ENCODE measurements at regions not wholly inside any gene's neighbourhood (a gene's known extent, or its start where the extent isn't known, plus 50 kb on each side); places are given as distances from the start of the nearest gene placed in this dataset.

DNA sequence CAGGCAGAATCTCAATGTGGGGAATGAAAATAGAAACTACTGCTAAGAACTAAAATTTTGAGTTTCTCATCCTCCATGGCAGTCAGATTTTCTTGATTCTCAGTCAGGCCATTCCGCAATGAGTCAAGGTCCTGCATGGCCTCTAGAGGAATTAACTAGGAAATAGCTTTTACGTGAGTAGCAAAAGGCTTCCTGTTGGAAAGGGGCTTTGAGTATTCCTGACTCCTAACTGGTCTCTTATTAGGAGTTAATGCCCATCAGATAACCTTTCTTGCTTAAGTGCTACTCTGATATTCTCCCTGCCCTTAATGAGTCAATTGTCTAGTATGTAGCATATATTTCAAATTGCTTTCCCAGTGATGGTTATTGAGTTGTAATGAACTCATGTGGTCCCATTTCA lies 65.7 kb upstream of the ARHGAP24 start:
- Mint-ChIP-seq H3K27ac (no peak overlapping the region), H3K4me1 (no peaks in the 10 kb centered on the region), H3K9me3 (no peaks in the 10 kb centered on the region), H3K4me3 (no peak overlapping the region), H3K27me3 (ENCODE audit: low read depth) (no peaks in the 10 kb centered on the region), H3K36me3 (no peaks in the 10 kb centered on the region)
- DNase-seq (ENCODE audit: low spot score in 2 of 2, unreplicated experiment in 2 of 2): no peak
- TF ChIP-seq, protein P1, sequence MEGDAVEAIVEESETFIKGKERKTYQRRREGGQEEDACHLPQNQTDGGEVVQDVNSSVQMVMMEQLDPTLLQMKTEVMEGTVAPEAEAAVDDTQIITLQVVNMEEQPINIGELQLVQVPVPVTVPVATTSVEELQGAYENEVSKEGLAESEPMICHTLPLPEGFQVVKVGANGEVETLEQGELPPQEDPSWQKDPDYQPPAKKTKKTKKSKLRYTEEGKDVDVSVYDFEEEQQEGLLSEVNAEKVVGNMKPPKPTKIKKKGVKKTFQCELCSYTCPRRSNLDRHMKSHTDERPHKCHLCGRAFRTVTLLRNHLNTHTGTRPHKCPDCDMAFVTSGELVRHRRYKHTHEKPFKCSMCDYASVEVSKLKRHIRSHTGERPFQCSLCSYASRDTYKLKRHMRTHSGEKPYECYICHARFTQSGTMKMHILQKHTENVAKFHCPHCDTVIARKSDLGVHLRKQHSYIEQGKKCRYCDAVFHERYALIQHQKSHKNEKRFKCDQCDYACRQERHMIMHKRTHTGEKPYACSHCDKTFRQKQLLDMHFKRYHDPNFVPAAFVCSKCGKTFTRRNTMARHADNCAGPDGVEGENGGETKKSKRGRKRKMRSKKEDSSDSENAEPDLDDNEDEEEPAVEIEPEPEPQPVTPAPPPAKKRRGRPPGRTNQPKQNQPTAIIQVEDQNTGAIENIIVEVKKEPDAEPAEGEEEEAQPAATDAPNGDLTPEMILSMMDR (IDR thresholded peaks at IDR 0.05; ENCODE audit: unreplicated experiment): no peak

DNA sequence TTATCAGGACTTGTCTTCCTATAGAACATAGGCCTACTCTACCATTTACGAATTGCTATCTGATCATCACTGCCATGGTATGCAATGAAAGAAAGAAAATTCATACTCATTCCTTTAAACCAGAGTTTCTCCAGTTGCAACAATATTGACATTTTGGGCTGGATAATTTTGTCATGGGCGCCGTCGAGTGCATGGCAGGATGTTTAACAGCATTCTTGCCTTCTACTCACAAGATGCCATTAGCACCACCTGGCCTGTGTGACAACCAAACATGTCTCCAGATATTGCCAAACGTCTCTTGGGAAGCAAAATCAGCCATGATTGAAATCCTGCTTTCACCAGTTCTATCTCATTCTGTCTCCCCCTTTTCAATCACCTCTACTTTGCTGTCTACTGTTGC lies 63.6 kb upstream of the ARHGAP24 start:
- no peak overlapping the region for H3K4me3 Mint-ChIP-seq
- no peaks in the 10 kb centered on the region for H3K27me3 Mint-ChIP-seq (ENCODE audit: low read depth)
- no peaks in the 10 kb centered on the region for H3K36me3 Mint-ChIP-seq
- no peak for DNase-seq (ENCODE audit: low spot score in 2 of 2, unreplicated experiment in 2 of 2)
- H3K27ac Mint-ChIP-seq: no peak overlapping the region
- no peaks in the 10 kb centered on the region for H3K9me3 Mint-ChIP-seq
- TF ChIP-seq, protein P1 (IDR thresholded peaks at IDR 0.05; ENCODE audit: unreplicated experiment): no peak
- no peaks in the 10 kb centered on the region for H3K4me1 Mint-ChIP-seq

DNA sequence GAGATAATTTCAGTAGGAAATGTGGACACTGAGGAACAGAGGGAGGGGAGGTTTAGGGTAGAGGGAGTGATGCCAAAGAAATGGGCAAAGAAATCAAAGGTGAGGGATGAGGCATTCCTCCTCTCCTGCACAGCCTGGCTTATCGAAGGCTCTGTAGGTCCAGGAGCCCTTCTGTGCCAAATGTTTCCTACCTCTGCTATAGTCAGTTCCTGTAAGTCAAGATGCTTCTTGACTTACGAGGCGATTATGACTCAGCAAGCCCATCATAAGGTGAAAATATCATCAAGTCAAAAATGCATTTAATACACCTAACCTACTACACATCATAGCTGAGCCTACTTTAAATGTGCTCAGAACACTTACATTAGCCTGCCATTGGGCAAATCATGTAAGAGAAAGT lies 60.0 kb upstream of the ARHGAP24 start:
- no peak for DNase-seq (ENCODE audit: low spot score in 2 of 2, unreplicated experiment in 2 of 2)
- no peaks in the 10 kb centered on the region for H3K27me3 Mint-ChIP-seq (ENCODE audit: low read depth)
- no peak overlapping the region for H3K27ac Mint-ChIP-seq
- H3K4me3 Mint-ChIP-seq: no peak overlapping the region
- H3K36me3 Mint-ChIP-seq: no peaks in the 10 kb centered on the region
- H3K9me3 Mint-ChIP-seq: no peaks in the 10 kb centered on the region
- peaks cover 3% of the 10 kb centered on the region for H3K4me1 Mint-ChIP-seq
- TF ChIP-seq, protein P1 (IDR thresholded peaks at IDR 0.05; ENCODE audit: unreplicated experiment): no peak

DNA sequence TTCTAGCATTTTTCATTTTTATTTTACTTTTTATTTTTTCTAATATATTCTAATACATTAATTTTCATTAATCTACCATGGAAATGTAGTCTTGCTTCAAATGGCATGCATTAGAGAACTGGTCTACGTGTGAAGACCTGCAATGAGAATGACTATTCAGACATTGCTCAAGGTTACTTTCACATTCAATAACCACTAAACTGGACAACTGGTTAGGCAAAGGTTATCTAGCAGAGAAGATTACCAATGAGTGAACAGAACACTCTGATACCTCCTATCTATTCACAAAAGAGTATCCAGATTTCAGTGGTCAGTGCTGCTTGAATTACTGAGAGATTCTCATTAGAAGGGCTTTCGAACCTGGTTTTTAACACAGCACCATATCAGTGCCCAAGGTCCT lies 58.9 kb upstream of the ARHGAP24 start:
- no peaks in the 10 kb centered on the region for H3K36me3 Mint-ChIP-seq
- DNase-seq (ENCODE audit: low spot score in 2 of 2, unreplicated experiment in 2 of 2): no peak
- no peak overlapping the region for H3K27ac Mint-ChIP-seq
- TF ChIP-seq, protein P1 (IDR thresholded peaks at IDR 0.05; ENCODE audit: unreplicated experiment): no peak
- H3K4me3 Mint-ChIP-seq: no peak overlapping the region
- H3K4me1 Mint-ChIP-seq: peaks cover 13% of the 10 kb centered on the region
- no peaks in the 10 kb centered on the region for H3K9me3 Mint-ChIP-seq
- H3K27me3 Mint-ChIP-seq (ENCODE audit: low read depth): no peaks in the 10 kb centered on the region

DNA sequence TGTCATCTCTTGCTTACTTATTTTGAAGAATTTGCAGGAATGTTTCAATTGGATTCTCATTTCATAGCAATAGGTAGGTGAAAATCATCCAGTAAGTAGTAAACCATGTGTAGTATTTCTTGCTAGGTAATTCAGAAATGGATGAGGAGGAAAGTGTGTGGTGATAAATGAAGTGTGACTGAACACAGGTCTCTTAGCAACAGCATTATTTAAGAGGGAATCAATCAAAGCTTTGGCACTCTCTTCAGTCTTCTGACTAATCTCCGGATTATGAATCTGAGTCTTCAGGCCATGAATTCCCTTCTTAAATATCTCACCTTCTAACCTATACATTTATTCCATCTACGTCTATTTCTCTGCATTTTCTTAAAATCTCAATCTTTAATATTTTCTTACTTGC lies 55.8 kb upstream of the ARHGAP24 start:
- H3K27ac Mint-ChIP-seq: no peak overlapping the region
- H3K4me1 Mint-ChIP-seq: peaks cover 15% of the 10 kb centered on the region
- peaks cover under 1% of the 10 kb centered on the region for H3K9me3 Mint-ChIP-seq
- DNase-seq (ENCODE audit: low spot score in 2 of 2, unreplicated experiment in 2 of 2): no peak
- H3K4me3 Mint-ChIP-seq: no peak overlapping the region
- no peaks in the 10 kb centered on the region for H3K27me3 Mint-ChIP-seq (ENCODE audit: low read depth)
- TF ChIP-seq, protein P1 (IDR thresholded peaks at IDR 0.05; ENCODE audit: unreplicated experiment): no peak
- H3K36me3 Mint-ChIP-seq: no peaks in the 10 kb centered on the region

DNA sequence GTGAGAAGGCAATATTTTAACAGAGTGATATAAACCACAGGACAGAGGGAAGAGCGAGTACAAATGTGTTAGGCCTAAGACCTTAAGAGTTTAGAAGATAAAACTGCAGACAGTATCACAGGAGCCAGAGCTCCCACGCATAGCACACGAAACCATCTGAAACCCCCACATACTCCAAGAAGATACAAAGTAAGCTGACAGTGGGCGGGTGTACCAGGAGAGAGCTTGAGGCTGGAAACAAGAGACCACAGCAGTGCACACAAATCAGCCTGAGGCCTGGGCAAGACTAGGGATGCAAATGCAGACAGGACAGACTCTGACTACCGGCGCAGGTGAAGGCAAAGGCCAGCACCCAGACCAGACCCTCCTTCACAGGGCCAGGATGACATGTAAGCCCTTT lies 54.1 kb upstream of the ARHGAP24 start:
- H3K4me3 Mint-ChIP-seq: no peak overlapping the region
- peaks cover 15% of the 10 kb centered on the region for H3K4me1 Mint-ChIP-seq
- no peaks in the 10 kb centered on the region for H3K36me3 Mint-ChIP-seq
- TF ChIP-seq, protein P1 (IDR thresholded peaks at IDR 0.05; ENCODE audit: unreplicated experiment): no peak
- peaks cover 3% of the 10 kb centered on the region for H3K9me3 Mint-ChIP-seq
- no peak overlapping the region for H3K27ac Mint-ChIP-seq
- DNase-seq (ENCODE audit: low spot score in 2 of 2, unreplicated experiment in 2 of 2): no peak
- no peaks in the 10 kb centered on the region for H3K27me3 Mint-ChIP-seq (ENCODE audit: low read depth)
